ENCODE measurements at regions not wholly inside any gene's neighbourhood (a gene's known extent, or its start where the extent isn't known, plus 50 kb on each side); places are given as distances from the start of the nearest gene placed in this dataset.

- TF ChIP-seq RAD21 (IDR thresholded peaks at IDR 0.05; ENCODE audit: low read depth) (no peak), MAX (IDR thresholded peaks at IDR 0.05) (no peak), EZH2phosphoT487 (IDR thresholded peaks at IDR 0.05; ENCODE audit: borderline replicate concordance) (no peak)
Observed at GRCh38 chr21:43331111-43331961, 95.6 kb downstream of the SIK1 start.

Data from HCT116 (cell line).